GM12874 (cell line): ENCODE measurements at regions not wholly inside any gene's neighbourhood (a gene's known extent, or its start where the extent isn't known, plus 50 kb on each side); places are given as distances from the start of the nearest gene placed in this dataset.

Experiments
- TF ChIP-seq, protein P1 (sequence below): IDR thresholded peaks from 2 replicates; pipeline ENCODE4 v1.5.1; 2011; ENCODE audit warnings: low read depth, mild to moderate bottlenecking, control low read depth, low read length, moderate library complexity; ENCODE audit not compliant: insufficient read depth

DNA sequence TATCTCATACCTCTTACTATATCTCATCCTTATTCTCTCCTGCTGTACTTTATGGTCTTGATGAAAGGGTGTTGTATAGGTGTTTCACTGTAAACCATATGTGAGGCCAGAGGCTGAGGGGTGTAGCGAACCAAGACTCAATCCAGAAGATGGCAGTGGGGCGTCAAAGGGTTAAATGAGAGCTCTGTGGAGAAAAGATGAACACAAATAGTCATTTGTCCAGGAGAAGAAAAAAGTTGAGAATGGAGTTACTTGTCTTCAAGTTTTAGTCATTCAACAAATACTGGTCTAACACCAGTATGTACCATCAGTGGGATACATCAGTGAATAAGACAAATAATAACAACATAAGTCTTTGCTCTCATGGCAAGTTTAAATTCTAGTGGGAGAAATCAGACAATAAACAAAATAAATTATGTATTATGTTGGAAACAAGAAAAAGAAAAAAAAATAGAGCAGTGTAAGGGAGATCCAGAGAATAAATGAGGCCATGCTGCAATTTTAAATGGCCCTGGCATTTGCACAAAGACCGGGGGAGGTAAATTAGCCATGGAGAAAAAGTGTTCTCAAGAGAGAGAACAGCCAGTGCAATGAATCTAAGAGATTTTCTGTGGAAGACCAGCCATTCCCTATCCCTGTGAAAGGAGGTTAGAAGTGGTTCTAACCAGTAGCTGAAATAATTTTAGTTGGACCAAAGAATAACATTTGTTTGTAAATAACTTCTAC is 77.0 kb upstream of the UMPS start:
- TF ChIP-seq, protein P1, sequence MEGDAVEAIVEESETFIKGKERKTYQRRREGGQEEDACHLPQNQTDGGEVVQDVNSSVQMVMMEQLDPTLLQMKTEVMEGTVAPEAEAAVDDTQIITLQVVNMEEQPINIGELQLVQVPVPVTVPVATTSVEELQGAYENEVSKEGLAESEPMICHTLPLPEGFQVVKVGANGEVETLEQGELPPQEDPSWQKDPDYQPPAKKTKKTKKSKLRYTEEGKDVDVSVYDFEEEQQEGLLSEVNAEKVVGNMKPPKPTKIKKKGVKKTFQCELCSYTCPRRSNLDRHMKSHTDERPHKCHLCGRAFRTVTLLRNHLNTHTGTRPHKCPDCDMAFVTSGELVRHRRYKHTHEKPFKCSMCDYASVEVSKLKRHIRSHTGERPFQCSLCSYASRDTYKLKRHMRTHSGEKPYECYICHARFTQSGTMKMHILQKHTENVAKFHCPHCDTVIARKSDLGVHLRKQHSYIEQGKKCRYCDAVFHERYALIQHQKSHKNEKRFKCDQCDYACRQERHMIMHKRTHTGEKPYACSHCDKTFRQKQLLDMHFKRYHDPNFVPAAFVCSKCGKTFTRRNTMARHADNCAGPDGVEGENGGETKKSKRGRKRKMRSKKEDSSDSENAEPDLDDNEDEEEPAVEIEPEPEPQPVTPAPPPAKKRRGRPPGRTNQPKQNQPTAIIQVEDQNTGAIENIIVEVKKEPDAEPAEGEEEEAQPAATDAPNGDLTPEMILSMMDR = no peak

DNA sequence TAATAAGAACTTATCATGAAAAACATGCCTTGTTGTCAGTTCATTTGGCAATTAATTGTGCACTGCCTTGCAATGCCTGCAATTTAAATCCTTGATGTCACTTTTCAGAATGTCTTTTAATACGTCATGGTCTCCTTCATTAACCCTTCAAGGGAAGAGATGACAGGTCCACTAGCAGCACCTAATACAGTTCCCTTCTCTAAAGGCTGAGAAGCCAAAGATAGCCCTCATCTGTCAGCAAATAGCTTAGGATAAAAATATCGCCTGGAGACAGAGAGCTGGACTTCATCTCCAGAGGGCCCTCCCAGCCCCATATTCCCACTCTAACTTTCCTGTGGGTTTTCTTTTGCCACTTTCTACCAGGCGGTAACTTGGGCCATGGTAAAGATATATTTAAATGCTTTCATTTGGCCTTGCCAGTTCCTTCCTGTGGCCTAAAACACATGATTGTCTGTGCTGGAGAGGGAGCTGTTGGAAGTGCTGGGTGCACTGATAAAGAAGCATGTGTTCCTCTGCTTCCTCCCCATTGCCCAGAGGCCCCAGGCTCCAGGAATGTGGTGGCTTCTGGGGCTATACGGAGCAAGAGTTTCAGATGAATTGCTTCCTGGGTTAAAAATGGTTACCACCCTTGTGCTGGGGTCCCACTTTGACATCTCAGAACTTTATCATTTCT is 76.3 kb upstream of the UMPS start:
- TF ChIP-seq, protein P1 = no peak

DNA sequence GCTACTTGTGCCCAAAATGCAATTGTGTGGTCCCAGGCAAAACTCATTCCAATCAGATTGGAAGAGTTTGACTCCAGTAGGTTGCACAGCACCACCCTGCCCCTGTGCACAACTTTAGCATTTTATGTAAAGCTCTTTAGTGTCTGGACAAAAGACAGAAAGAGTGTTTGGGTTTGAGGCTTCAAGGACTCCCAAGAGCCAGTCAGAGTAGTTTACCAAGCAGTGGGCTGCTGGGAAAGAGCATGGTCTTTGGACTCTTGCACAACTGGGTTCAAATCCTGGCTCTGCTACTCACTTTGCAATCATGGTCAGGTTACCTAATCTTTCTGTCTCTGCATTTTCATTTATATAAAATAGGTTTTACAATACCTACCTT is 75.8 kb upstream of the UMPS start:
- TF ChIP-seq, protein P1 = no peak

DNA sequence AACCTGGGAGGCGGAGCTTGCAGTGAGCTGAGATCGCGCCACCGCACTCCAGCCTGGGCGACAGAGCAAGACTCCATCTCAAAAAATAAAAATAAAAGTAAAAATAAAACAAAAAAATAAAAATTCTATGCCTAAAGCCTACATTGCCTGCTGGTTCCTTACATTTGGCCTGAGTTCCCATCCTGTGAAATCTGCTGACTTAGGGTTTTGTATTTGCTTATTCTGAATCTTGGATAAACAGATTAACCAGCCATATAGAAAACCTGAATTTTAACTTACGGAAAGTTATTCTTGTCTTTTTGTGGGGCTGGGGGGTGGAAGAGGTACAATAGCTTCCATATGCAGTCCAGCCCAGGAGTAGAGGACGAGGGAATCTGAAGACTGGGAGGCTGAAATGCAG is 73.7 kb upstream of the UMPS start:
- TF ChIP-seq, protein P1 = no peak

DNA sequence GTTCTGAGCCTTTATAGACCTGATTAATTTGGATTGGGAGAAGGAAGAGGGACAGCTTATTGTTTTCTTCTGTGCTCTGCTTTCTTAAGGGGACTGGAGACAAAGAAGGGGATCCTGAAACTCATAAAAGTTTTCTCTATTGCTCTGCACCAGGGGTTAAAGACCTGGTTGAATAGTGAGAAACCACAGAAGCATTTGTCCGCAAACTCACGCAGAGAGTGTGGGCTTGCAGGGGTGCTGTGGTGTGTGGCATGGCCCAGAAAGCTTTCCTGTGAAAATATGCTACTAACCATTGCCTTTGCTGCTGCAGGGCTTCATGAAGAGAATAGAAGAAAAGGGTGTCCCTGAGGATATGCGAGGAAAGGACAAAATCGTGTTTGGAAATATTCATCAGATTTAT is 73.1 kb upstream of the UMPS start:
- TF ChIP-seq, protein P1 = no peak

DNA sequence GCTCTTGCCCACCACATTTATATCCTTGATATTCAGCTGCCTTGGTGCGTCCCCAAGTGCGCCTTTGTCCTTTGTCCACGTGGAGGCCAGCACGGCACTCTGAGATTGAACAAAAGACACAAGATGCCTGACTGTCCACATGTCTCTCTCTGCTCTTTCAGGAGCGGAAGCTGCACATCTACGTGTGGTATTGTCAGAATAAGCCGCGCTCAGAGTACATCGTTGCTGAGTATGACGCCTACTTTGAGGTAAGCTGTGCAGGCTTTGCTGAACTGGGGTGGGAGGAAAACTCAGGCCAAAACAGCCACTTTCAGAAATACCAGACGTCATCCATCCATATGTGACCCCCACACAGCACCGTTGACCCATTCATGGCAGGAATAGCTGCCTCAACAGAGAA is 72.0 kb upstream of the UMPS start:
- TF ChIP-seq, protein P1 = no peak

DNA sequence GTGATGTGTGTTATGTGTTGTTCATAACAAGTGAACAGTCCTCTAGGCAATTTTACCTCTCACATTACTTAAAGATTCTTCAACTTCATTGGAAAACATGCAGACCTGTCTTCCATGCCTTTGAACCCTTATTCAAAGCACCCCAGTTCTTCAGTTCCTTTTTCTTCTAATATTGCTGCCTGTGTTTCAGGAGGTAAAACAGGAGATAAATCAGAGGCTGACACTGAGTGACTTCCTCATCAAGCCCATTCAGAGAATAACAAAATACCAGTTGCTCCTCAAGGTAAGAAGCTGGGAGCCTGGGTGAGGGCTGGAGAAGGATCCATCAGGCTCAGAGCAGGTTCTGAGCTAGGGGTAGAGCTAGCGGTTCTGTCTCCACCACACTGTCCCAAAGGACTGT is 71.1 kb upstream of the UMPS start:
- TF ChIP-seq, protein P1 = no peak
